Stomach (tissue), 4 donors: ENCODE measurements at regions not wholly inside any gene's neighbourhood (a gene's known extent, or its start where the extent isn't known, plus 50 kb on each side); places are given as distances from the start of the nearest gene placed in this dataset.

ENCODE experiments used
- CTCF ChIP-seq, 7 experiments: fragments of 450-650 bp in 4 of 7; fragments of 200-600 bp in 3 of 7; sonication (generic) in 3 of 7; IDR thresholded peaks; one replicate each; pipeline ENCODE4 v1.5.1; 2016 to 2019; ENCODE audit warnings: antibody characterized with exemption in 7 of 7, control low read depth in 2 of 7, mild to moderate bottlenecking in 1 of 7
- EP300 ChIP-seq: sonication (generic); formaldehyde crosslinking; IDR thresholded peaks from one replicate; pipeline ENCODE4 v1.6.1; 2017; ENCODE audit warnings: antibody characterized with exemption
- POLR2AphosphoS5 ChIP-seq, 3 donors: sonication (generic); formaldehyde crosslinking; IDR thresholded peaks; one replicate each; pipeline ENCODE4 v1.6.1; 2016; ENCODE audit warnings: antibody characterized with exemption in 3 of 3

GRCh38 chr12:17691369-17691768, 398.6 kb downstream of the RERGL start:
- no peak for TF ChIP-seq POLR2AphosphoS5 (IDR thresholded peaks at IDR 0.05)
- no peak for TF ChIP-seq CTCF (IDR thresholded peaks at IDR 0.05)
- TF ChIP-seq EP300, result no peak
